HG03175 (cell line): ENCODE measurements at regions not wholly inside any gene's neighbourhood (a gene's known extent, or its start where the extent isn't known, plus 50 kb on each side); places are given as distances from the start of the nearest gene placed in this dataset.

Source experiments
- ATAC-seq: cut with Tn5 transposase; IDR thresholded peaks from one replicate; pipeline ENCODE4 v1.9.1; 2021; ENCODE audit warnings: mild to moderate bottlenecking, moderate library complexity; ENCODE audit not compliant: unreplicated experiment

- ATAC-seq, result no peak
Measured at GRCh38 chr2:22616031-22616430, 768.9 kb upstream of the KLHL29 start.

- ATAC-seq, result no peak
Measured at GRCh38 chr2:22623620-22624019, 761.4 kb upstream of the KLHL29 start.

GRCh38 chr2:22626621-22627020 is 758.4 kb upstream of the KLHL29 start:
- ATAC-seq, result no peak

GRCh38 chr2:22628221-22628620 is 756.8 kb upstream of the KLHL29 start:
- no peak for ATAC-seq

GRCh38 chr2:22628906-22629305 is 756.1 kb upstream of the KLHL29 start:
- ATAC-seq, result no peak

GRCh38 chr2:22634167-22634566 is 750.8 kb upstream of the KLHL29 start:
- no peak for ATAC-seq

GRCh38 chr2:22656426-22656825 is 728.6 kb upstream of the KLHL29 start:
- no peak for ATAC-seq

GRCh38 chr2:22673529-22673928 is 711.5 kb upstream of the KLHL29 start:
- no peak for ATAC-seq

- ATAC-seq, result no peak
Measured at GRCh38 chr2:22683914-22684313, 701.1 kb upstream of the KLHL29 start.

- no peak for ATAC-seq
Measured at GRCh38 chr2:22690096-22690495, 694.9 kb upstream of the KLHL29 start.

- no peak for ATAC-seq
Measured at GRCh38 chr2:22691666-22692065, 693.3 kb upstream of the KLHL29 start.

GRCh38 chr2:22692746-22693145 is 692.2 kb upstream of the KLHL29 start:
- no peak for ATAC-seq

- ATAC-seq, result no peak
Measured at GRCh38 chr2:22694300-22694699, 690.7 kb upstream of the KLHL29 start.

- no peak for ATAC-seq
Measured at GRCh38 chr2:22694856-22695255, 690.1 kb upstream of the KLHL29 start.

- no peak for ATAC-seq
Measured at GRCh38 chr2:22697054-22697788, 687.8 kb upstream of the KLHL29 start.

GRCh38 chr2:22701561-22702160 is 683.3 kb upstream of the KLHL29 start:
- ATAC-seq, result no peak

GRCh38 chr2:22703286-22703920 is 681.6 kb upstream of the KLHL29 start:
- ATAC-seq, result no peak

GRCh38 chr2:22719396-22719795 is 665.6 kb upstream of the KLHL29 start:
- ATAC-seq, result no peak

GRCh38 chr2:22729466-22729865 is 655.5 kb upstream of the KLHL29 start:
- no peak for ATAC-seq

GRCh38 chr2:22734373-22735045 is 650.5 kb upstream of the KLHL29 start:
- no peak for ATAC-seq

GRCh38 chr2:22737144-22737543 is 647.8 kb upstream of the KLHL29 start:
- no peak for ATAC-seq

- ATAC-seq, result no peak
Measured at GRCh38 chr2:22741216-22741615, 643.8 kb upstream of the KLHL29 start.
